Naive thymus-derived CD4-positive, alpha-beta T cell (primary cell): ENCODE measurements at regions not wholly inside any gene's neighbourhood (a gene's known extent, or its start where the extent isn't known, plus 50 kb on each side); places are given as distances from the start of the nearest gene placed in this dataset.

Source experiments
- ATAC-seq: fragments of 150-1000 bp; cut with Tn5 transposase; 2 replicates; pipeline ENCODE4 v1.10.0; 2021; ENCODE audit warnings: mild to moderate bottlenecking, moderate library complexity
- CTCF ChIA-PET: fragments of 350-600 bp; sonication (Branson Sonifier 250); formaldehyde crosslinking; loops from one replicate; lab custom pipeline; 2021; ENCODE audit warnings: antibody characterized with exemption; lab: Charles Lee
- POLR2A ChIA-PET: fragments of 350-600 bp; sonication (Branson Sonifier 250); formaldehyde crosslinking; loops from one replicate; lab custom pipeline; 2021; ENCODE audit warnings: antibody characterized with exemption, inconsistent platforms; lab: Charles Lee
- DNase-seq, 9 donors: peaks; one replicate each; pipeline versions ENCODE4 v3.0.0 to v3.0.0-alpha.2; 2020 to 2022; ENCODE audit warnings: mixed read lengths in 1 of 9
- H3K27ac ChIP-seq: one replicate; pipeline ENCODE4 v1.7.0; 2013; ENCODE audit warnings: mild to moderate bottlenecking, low read depth, low read length, moderate library complexity
- H3K27me3 ChIP-seq, 2 donors: one replicate each; pipeline ENCODE4 v1.7.0; 2013; ENCODE audit warnings: low read length in 2 of 2, mild to moderate bottlenecking in 2 of 2, moderate library complexity in 2 of 2; ENCODE audit not compliant: control insufficient read depth in 2 of 2, insufficient read depth in 2 of 2
- H3K36me3 ChIP-seq, 3 experiments: 1 replicate in 2 of 3; 2 replicates in 1 of 3; pipeline ENCODE4 v1.7.0; 2013; ENCODE audit warnings: low read length in 3 of 3, mild to moderate bottlenecking in 3 of 3, moderate library complexity in 1 of 3; ENCODE audit not compliant: insufficient read depth in 3 of 3, control insufficient read depth in 2 of 3
- H3K4me1 ChIP-seq, 2 donors: one replicate each; pipeline ENCODE4 v1.7.0; 2013; ENCODE audit warnings: low read length in 2 of 2, mild to moderate bottlenecking in 2 of 2, moderate library complexity in 1 of 2; ENCODE audit not compliant: control insufficient read depth in 2 of 2, insufficient read depth in 2 of 2
- H3K4me3 ChIP-seq: 2 replicates; pipeline ENCODE4 v1.7.0; 2013; ENCODE audit warnings: mild to moderate bottlenecking, low read length
- H3K9me3 ChIP-seq, 3 experiments: 1 replicate in 2 of 3; 2 replicates in 1 of 3; pipeline ENCODE4 v1.7.0; 2013; ENCODE audit warnings: low read length in 3 of 3; ENCODE audit not compliant: control insufficient read depth in 2 of 3
- H3K27ac Mint-ChIP-seq, 9 donors: one replicate each; pipeline ENCODE4 v1.8.0; 2020 to 2022; ENCODE audit warnings: mixed read lengths in 9 of 9, mild to moderate bottlenecking in 8 of 9, moderate library complexity in 5 of 9, inconsistent platforms in 2 of 9
- H3K27me3 Mint-ChIP-seq, 5 donors: one replicate each; pipeline ENCODE4 v1.8.0; 2021 to 2022; ENCODE audit warnings: mixed read lengths in 5 of 5, mild to moderate bottlenecking in 1 of 5
- H3K36me3 Mint-ChIP-seq, 5 donors: one replicate each; pipeline ENCODE4 v1.8.0; 2020 to 2022; ENCODE audit warnings: mixed read lengths in 5 of 5, mild to moderate bottlenecking in 3 of 5, inconsistent platforms in 1 of 5
- H3K4me1 Mint-ChIP-seq, 7 donors: one replicate each; pipeline ENCODE4 v1.8.0; 2020 to 2022; ENCODE audit warnings: mixed read lengths in 7 of 7, mild to moderate bottlenecking in 3 of 7, inconsistent platforms in 1 of 7
- H3K4me3 Mint-ChIP-seq, 10 donors: one replicate each; pipeline ENCODE4 v1.8.0; 2020 to 2022; ENCODE audit warnings: mild to moderate bottlenecking in 10 of 10, mixed read lengths in 10 of 10, moderate library complexity in 6 of 10, inconsistent platforms in 2 of 10
- H3K9me3 Mint-ChIP-seq, 11 donors: one replicate each; pipeline ENCODE4 v1.8.0; 2020 to 2022; ENCODE audit warnings: mixed read lengths in 11 of 11, mild to moderate bottlenecking in 4 of 11, inconsistent platforms in 1 of 11, moderate library complexity in 1 of 11
- intact Hi-C, 2 donors: fragments of 100-400 bp; cut with micrococcal nuclease; formaldehyde crosslinking; loops; one replicate each; pipeline ENCODE4 v1.15.1; 2023

GRCh38 chr21:16192902-16193301 is 463.1 kb downstream of the USP25 start:
- H3K27me3 ChIP-seq: no peaks in the 10 kb centered on the region

GRCh38 chr21:16193496-16194094 is 463.8 kb downstream of the USP25 start:
- H3K4me1 ChIP-seq: no peaks in the 10 kb centered on the region
- ATAC-seq: no peak
- ChIA-PET POLR2A (no interaction called here), CTCF (interaction anchor here (0.8 kb wide), 1 partner anchor 12 kb away, joined by 5 read pairs; no protein-coding TSS in a partner anchor)
- DNase-seq: no peak
- no peaks in the 10 kb centered on the region for H3K9me3 ChIP-seq
- peaks cover 0 to 12% (median 0%) of the 10 kb centered on the region in 11 donors for H3K9me3 Mint-ChIP-seq
- peaks cover 0 to 20% (median 5%) of the 10 kb centered on the region in 5 donors for H3K27me3 Mint-ChIP-seq
- intact Hi-C loops: loop anchor here in 1 of 2 donors (1.0 kb wide), 1 partner anchor 137 kb away; no protein-coding TSS in a partner anchor
- H3K4me3 Mint-ChIP-seq: peak overlapping the region in 4 of 10 donors; percentile 59 to 75 (median 70)
- H3K4me1 Mint-ChIP-seq: peaks cover 3 to 39% (median 20%) of the 10 kb centered on the region in 7 donors
- H3K27me3 ChIP-seq: no peaks in the 10 kb centered on the region
- no peak overlapping the region for H3K4me3 ChIP-seq
- no peaks in the 10 kb centered on the region for H3K36me3 ChIP-seq
- no peak overlapping the region for H3K27ac ChIP-seq
- no peaks in the 10 kb centered on the region for H3K36me3 Mint-ChIP-seq
- H3K27ac Mint-ChIP-seq: no peak overlapping the region

More at GRCh38 chr21:16192902-16193301, 463.1 kb downstream of the USP25 start:
- Histone ChIP-seq H3K36me3 (no peaks in the 10 kb centered on the region), H3K4me3 (no peak overlapping the region), H3K4me1 (no peaks in the 10 kb centered on the region), H3K9me3 (no peaks in the 10 kb centered on the region), H3K27ac (no peak overlapping the region)
- intact Hi-C loops: no loop called here
- Mint-ChIP-seq H3K9me3 (peaks cover 0 to 12% (median 0%) of the 10 kb centered on the region in 11 donors), H3K36me3 (no peaks in the 10 kb centered on the region), H3K27me3 (peaks cover 0 to 15% (median 0%) of the 10 kb centered on the region in 5 donors), H3K27ac (no peak overlapping the region), H3K4me1 (peaks cover 3 to 34% (median 15%) of the 10 kb centered on the region in 7 donors), H3K4me3 (no peak overlapping the region)
- ChIA-PET CTCF (no interaction called here), POLR2A (no interaction called here)
- ATAC-seq (no peak), DNase-seq (no peak)

GRCh38 chr21:16194095-16194787 is 464.5 kb downstream of the USP25 start:
- intact Hi-C loops: loop anchor here in 1 of 2 donors (1.0 kb wide), 1 partner anchor 136 kb away; no protein-coding TSS in a partner anchor
- peak overlapping the region; percentile 20 for H3K27ac ChIP-seq
- H3K9me3 ChIP-seq: no peaks in the 10 kb centered on the region
- Mint-ChIP-seq H3K9me3 (peaks cover 0 to 12% (median 0%) of the 10 kb centered on the region in 11 donors), H3K27ac (peak overlapping the region in 5 of 9 donors; percentile 11 to 71 (median 62)), H3K4me1 (peaks cover 3 to 40% (median 23%) of the 10 kb centered on the region in 7 donors), H3K4me3 (peak overlapping the region in 9 of 10 donors; percentile 39 to 77 (median 70)), H3K36me3 (no peaks in the 10 kb centered on the region), H3K27me3 (peaks cover 0 to 25% (median 5%) of the 10 kb centered on the region in 5 donors)
- H3K36me3 ChIP-seq: no peaks in the 10 kb centered on the region
- peak; percentile 65 for ATAC-seq
- H3K4me3 ChIP-seq: no peak overlapping the region
- DNase-seq: peak in 6 of 9 donors; percentile 5 to 35 (median 22)
- no peaks in the 10 kb centered on the region for H3K27me3 ChIP-seq
- H3K4me1 ChIP-seq: no peaks in the 10 kb centered on the region
- POLR2A ChIA-PET: no interaction called here
- CTCF ChIA-PET: interaction anchor here (0.8 kb wide), 1 partner anchor 11 kb away, joined by 5 read pairs; no protein-coding TSS in a partner anchor

DNA sequence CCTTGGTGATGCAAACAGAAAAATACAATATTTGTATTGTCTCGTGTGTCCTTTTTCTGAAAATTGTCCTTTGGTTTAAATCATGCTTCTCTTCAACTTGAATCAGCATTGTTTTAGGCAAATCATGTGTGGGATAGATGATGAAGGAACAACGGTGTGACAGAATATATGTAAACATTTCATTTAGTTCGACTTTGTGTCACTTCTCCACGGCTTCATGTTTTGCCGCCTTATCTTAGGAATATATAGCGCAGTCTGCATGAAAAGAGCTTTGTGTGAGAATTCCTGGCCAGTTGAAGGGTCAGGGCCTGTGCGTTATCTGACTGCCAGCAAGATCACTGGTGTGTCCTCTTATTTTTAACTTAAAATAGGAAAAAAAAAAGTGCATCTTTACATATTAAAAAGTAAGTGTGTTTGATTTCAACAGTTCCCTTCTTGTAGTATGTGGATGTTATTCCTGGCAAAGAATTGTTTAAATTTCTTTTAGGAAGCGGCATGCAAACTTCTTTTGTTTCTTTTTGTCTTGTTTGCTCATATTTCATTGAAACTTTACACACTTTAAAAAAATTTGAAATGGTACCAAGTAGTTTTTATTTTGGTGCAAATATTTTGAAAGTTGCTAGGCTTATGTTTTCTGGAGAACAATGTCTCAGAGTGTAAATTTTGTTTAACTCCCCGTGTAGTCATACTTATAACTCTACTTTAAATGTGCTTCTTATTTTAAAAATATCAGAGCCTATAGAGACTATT is 465.2 kb downstream of the USP25 start:
- no peaks in the 10 kb centered on the region for H3K27me3 ChIP-seq
- H3K9me3 ChIP-seq: no peaks in the 10 kb centered on the region
- ChIA-PET CTCF (no interaction called here), POLR2A (interaction anchor here (0.8 kb wide), 1 partner anchor 19 kb away, joined by 3 read pairs; no protein-coding TSS in a partner anchor)
- no peak for ATAC-seq
- no peaks in the 10 kb centered on the region for H3K4me1 ChIP-seq
- no peaks in the 10 kb centered on the region for H3K36me3 Mint-ChIP-seq
- no peaks in the 10 kb centered on the region for H3K36me3 ChIP-seq
- H3K9me3 Mint-ChIP-seq: peaks cover 0 to 8% (median 0%) of the 10 kb centered on the region in 11 donors
- peaks cover 3 to 40% (median 23%) of the 10 kb centered on the region in 7 donors for H3K4me1 Mint-ChIP-seq
- no peak overlapping the region for H3K4me3 ChIP-seq
- H3K27ac Mint-ChIP-seq: peak overlapping the region; percentile 13 to 71 (median 54)
- DNase-seq: no peak
- peak overlapping the region in 9 of 10 donors; percentile 39 to 70 (median 60) for H3K4me3 Mint-ChIP-seq
- intact Hi-C loops: loop anchor here in 1 of 2 donors (1.0 kb wide), 1 partner anchor 135 kb away; no protein-coding TSS in a partner anchor
- peak overlapping the region; percentile 20 for H3K27ac ChIP-seq
- peaks cover 0 to 25% (median 5%) of the 10 kb centered on the region in 5 donors for H3K27me3 Mint-ChIP-seq

- Histone ChIP-seq H3K27ac (no peak overlapping the region), H3K36me3 (no peaks in the 10 kb centered on the region), H3K9me3 (no peaks in the 10 kb centered on the region), H3K27me3 (no peaks in the 10 kb centered on the region), H3K4me1 (no peaks in the 10 kb centered on the region), H3K4me3 (no peak overlapping the region)
- peak overlapping the region in 9 of 10 donors; percentile 12 to 70 (median 60) for H3K4me3 Mint-ChIP-seq
- no peak for ATAC-seq
- ChIA-PET POLR2A (interaction anchor here (0.7 to 0.8 kb wide), 2 partner anchors 18 to 149 kb away, joined by 3 read pairs; no protein-coding TSS in a partner anchor), CTCF (no interaction called here)
- peaks cover 0 to 24% (median 5%) of the 10 kb centered on the region in 5 donors for H3K27me3 Mint-ChIP-seq
- H3K36me3 Mint-ChIP-seq: no peaks in the 10 kb centered on the region
- peak overlapping the region; percentile 13 to 71 (median 54) for H3K27ac Mint-ChIP-seq
- intact Hi-C loops: no loop called here
- peaks cover 3 to 40% (median 23%) of the 10 kb centered on the region in 7 donors for H3K4me1 Mint-ChIP-seq
- H3K9me3 Mint-ChIP-seq: peaks cover 0 to 3% (median 0%) of the 10 kb centered on the region in 11 donors
- DNase-seq: peak in 5 of 9 donors; percentile 7 to 38 (median 14)
Observed at GRCh38 chr21:16195538-16195910, 465.7 kb downstream of the USP25 start.

- H3K9me3 Mint-ChIP-seq: peaks cover 0 to 3% (median 0%) of the 10 kb centered on the region in 11 donors
- ChIA-PET POLR2A (interaction anchor here (0.7 to 0.8 kb wide), 2 partner anchors 18 to 148 kb away, joined by 3 read pairs; no protein-coding TSS in a partner anchor), CTCF (no interaction called here)
- H3K36me3 Mint-ChIP-seq: no peaks in the 10 kb centered on the region
- H3K4me3 ChIP-seq: no peak overlapping the region
- H3K9me3 ChIP-seq: no peaks in the 10 kb centered on the region
- no peaks in the 10 kb centered on the region for H3K27me3 ChIP-seq
- H3K4me1 Mint-ChIP-seq: peaks cover 3 to 40% (median 23%) of the 10 kb centered on the region in 7 donors
- H3K27ac ChIP-seq: peak overlapping the region; percentile 2
- peak overlapping the region in 7 of 10 donors; percentile 10 to 70 (median 56) for H3K4me3 Mint-ChIP-seq
- peaks cover 0 to 20% (median 5%) of the 10 kb centered on the region in 5 donors for H3K27me3 Mint-ChIP-seq
- intact Hi-C loops: no loop called here
- H3K27ac Mint-ChIP-seq: peak overlapping the region in 7 of 9 donors; percentile 7 to 71 (median 54)
- H3K4me1 ChIP-seq: no peaks in the 10 kb centered on the region
- H3K36me3 ChIP-seq: no peaks in the 10 kb centered on the region
- ATAC-seq (no peak), DNase-seq (no peak)
Observed at GRCh38 chr21:16196001-16196400, 466.2 kb downstream of the USP25 start.
